GM23338 (cell line): ENCODE measurements at regions not wholly inside any gene's neighbourhood (a gene's known extent, or its start where the extent isn't known, plus 50 kb on each side); places are given as distances from the start of the nearest gene placed in this dataset.

Source experiments
- ATAC-seq: fragments of 200-7000 bp; cut with Tn5 transposase; 3 replicates; pipeline ENCODE4 v1.9.1; 2020
- DNase-seq: peaks from one replicate; pipeline ENCODE4 v3.0.0-alpha.2; 2015; ENCODE audit warnings: low spot score
- H2AFZ ChIP-seq: fragments of 200-600 bp; sonication (generic); 2 replicates; pipeline ENCODE4 v1.8.0; 2016; ENCODE audit warnings: antibody characterized with exemption, mild to moderate bottlenecking, moderate library complexity
- H3F3A ChIP-seq: fragments of 200-600 bp; sonication (generic); replicated peaks from 2 replicates; pipeline ENCODE4 v1.8.0; 2017; ENCODE audit warnings: antibody characterized with exemption, mixed run types, low read depth
- H3K27ac ChIP-seq: fragments of 200-600 bp; sonication (generic); 2 replicates; pipeline ENCODE4 v1.6.1; 2016; ENCODE audit warnings: low read depth
- H3K27me3 ChIP-seq: fragments of 200-600 bp; sonication (generic); 2 replicates; pipeline ENCODE4 v1.8.0; 2016; ENCODE audit warnings: mild to moderate bottlenecking, mixed run types, moderate library complexity; ENCODE audit not compliant: insufficient read depth
- H3K36me3 ChIP-seq: fragments of 200-600 bp; sonication (generic); 2 replicates; pipeline ENCODE4 v1.8.0; 2016; ENCODE audit warnings: mild to moderate bottlenecking; ENCODE audit not compliant: insufficient read depth
- H3K4me1 ChIP-seq: fragments of 200-600 bp; sonication (generic); 2 replicates; pipeline ENCODE4 v1.8.0; 2016; ENCODE audit warnings: mild to moderate bottlenecking, moderate library complexity; ENCODE audit not compliant: insufficient read depth
- H3K4me2 ChIP-seq: fragments of 200-600 bp; sonication (generic); 2 replicates; pipeline ENCODE4 v1.7.1; 2017; ENCODE audit warnings: mixed run types
- H3K4me3 ChIP-seq: fragments of 200-600 bp; sonication (generic); 2 replicates; pipeline ENCODE4 v1.6.1; 2016; ENCODE audit warnings: mixed run types
- H3K79me2 ChIP-seq: fragments of 200-600 bp; sonication (generic); replicated peaks from 2 replicates; pipeline ENCODE4 v1.8.0; 2017; ENCODE audit warnings: mild to moderate bottlenecking; ENCODE audit not compliant: insufficient read depth
- H3K9me2 ChIP-seq: fragments of 200-600 bp; sonication (generic); 2 replicates; pipeline ENCODE4 v1.8.0; 2017; ENCODE audit not compliant: insufficient read depth
- H4K20me1 ChIP-seq: fragments of 200-600 bp; sonication (generic); replicated peaks from 2 replicates; pipeline ENCODE4 v1.8.0; 2017; ENCODE audit warnings: mild to moderate bottlenecking; ENCODE audit not compliant: insufficient read depth
- H3K27ac Mint-ChIP-seq: 2 replicates; pipeline ENCODE4 v1.8.0; 2020; ENCODE audit warnings: inconsistent platforms, mild to moderate bottlenecking, moderate library complexity, mixed read lengths
- H3K27me3 Mint-ChIP-seq: 3 replicates; pipeline ENCODE4 v1.8.0; 2022; ENCODE audit warnings: low read depth, mild to moderate bottlenecking, moderate library complexity, mixed read lengths, inconsistent platforms; ENCODE audit not compliant: insufficient read depth, poor library complexity
- H3K36me3 Mint-ChIP-seq: 3 replicates; pipeline ENCODE4 v1.8.0; 2021; ENCODE audit warnings: low read depth, mild to moderate bottlenecking, inconsistent platforms, moderate library complexity, mixed read lengths
- H3K4me1 Mint-ChIP-seq: 3 replicates; pipeline ENCODE4 v1.8.0; 2020; ENCODE audit warnings: mild to moderate bottlenecking, inconsistent platforms, mixed read lengths
- H3K4me3 Mint-ChIP-seq: 3 replicates; pipeline ENCODE4 v1.8.0; 2021; ENCODE audit warnings: moderate library complexity, mild to moderate bottlenecking, inconsistent platforms, mixed read lengths
- H3K9me3 Mint-ChIP-seq: 3 replicates; pipeline ENCODE4 v1.8.0; 2020; ENCODE audit warnings: moderate library complexity, mild to moderate bottlenecking, inconsistent platforms, mixed read lengths
- CREB1 ChIP-seq: fragments of 250-450 bp; sonication (Bioruptor Pico); IDR thresholded peaks from 2 replicates; pipeline ENCODE4 v1.5.0; 2020; ENCODE audit warnings: low read depth, mild to moderate bottlenecking, moderate library complexity
- CTCF ChIP-seq, 2 experiments: fragments of 200-600 bp in 1 of 2; sonication (generic) in 1 of 2; conservative IDR thresholded peaks; 2 replicates each; pipeline versions ENCODE4 v1.5.1 to v1.6.1; 2016 to 2017; ENCODE audit warnings: antibody characterized with exemption in 2 of 2, low read depth in 2 of 2, mild to moderate bottlenecking in 2 of 2, moderate library complexity in 1 of 2
- EZH2 ChIP-seq: fragments of 200-600 bp; sonication (generic); IDR thresholded peaks from one replicate; pipeline ENCODE4 v1.8.0; 2017; ENCODE audit warnings: antibody characterized with exemption, mild to moderate bottlenecking, low read depth; ENCODE audit not compliant: unreplicated experiment
- EZH2phosphoT487 ChIP-seq: fragments of 200-600 bp; sonication (generic); IDR thresholded peaks from one replicate; pipeline ENCODE4 v1.8.1; 2018; ENCODE audit warnings: antibody characterized with exemption; ENCODE audit not compliant: unreplicated experiment
- JUNB ChIP-seq: IDR thresholded peaks from one replicate; pipeline ENCODE4 v1.6.1; 2016; ENCODE audit warnings: antibody characterized with exemption; ENCODE audit not compliant: unreplicated experiment
- POLR2AphosphoS5 ChIP-seq: IDR thresholded peaks from 2 replicates; pipeline ENCODE4 v1.6.1; 2016; ENCODE audit warnings: antibody characterized with exemption, low read depth
- REST ChIP-seq: IDR thresholded peaks from one replicate; pipeline ENCODE4 v1.6.1; 2018; ENCODE audit warnings: antibody characterized with exemption; ENCODE audit not compliant: unreplicated experiment
- ZNF114 ChIP-seq: fragments of 250-450 bp; sonication (Bioruptor Pico); IDR thresholded peaks from 2 replicates; pipeline ENCODE4 v1.5.0; 2020; ENCODE audit warnings: mild to moderate bottlenecking, moderate library complexity
- ZNF331 ChIP-seq: fragments of 250-450 bp; sonication (Bioruptor Pico); IDR thresholded peaks from 2 replicates; pipeline ENCODE4 v1.5.0; 2020; ENCODE audit warnings: low read depth, mild to moderate bottlenecking, moderate library complexity
- TF ChIP-seq, protein P1 (sequence below): IDR thresholded peaks from 2 replicates; pipeline ENCODE4 v1.6.1; 2016; ENCODE audit warnings: antibody characterized with exemption
- TF ChIP-seq, protein P2 (sequence below): fragments of 250-450 bp; sonication (Bioruptor Pico); IDR thresholded peaks from 2 replicates; pipeline ENCODE4 v1.5.0; 2020; ENCODE audit warnings: mild to moderate bottlenecking, moderate library complexity

- TF ChIP-seq, protein P1, sequence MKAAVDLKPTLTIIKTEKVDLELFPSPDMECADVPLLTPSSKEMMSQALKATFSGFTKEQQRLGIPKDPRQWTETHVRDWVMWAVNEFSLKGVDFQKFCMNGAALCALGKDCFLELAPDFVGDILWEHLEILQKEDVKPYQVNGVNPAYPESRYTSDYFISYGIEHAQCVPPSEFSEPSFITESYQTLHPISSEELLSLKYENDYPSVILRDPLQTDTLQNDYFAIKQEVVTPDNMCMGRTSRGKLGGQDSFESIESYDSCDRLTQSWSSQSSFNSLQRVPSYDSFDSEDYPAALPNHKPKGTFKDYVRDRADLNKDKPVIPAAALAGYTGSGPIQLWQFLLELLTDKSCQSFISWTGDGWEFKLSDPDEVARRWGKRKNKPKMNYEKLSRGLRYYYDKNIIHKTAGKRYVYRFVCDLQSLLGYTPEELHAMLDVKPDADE = no peak
Measured at GRCh38 chr9:18109675-18110074, 364.3 kb upstream of the ADAMTSL1 start (continued).

GRCh38 chr9:18111146-18111545 lies 362.8 kb upstream of the ADAMTSL1 start:
- no peak for TF ChIP-seq ZNF114 (CRISPR knock-in tag)
- no peak for TF ChIP-seq POLR2AphosphoS5
- TF ChIP-seq, protein P2, sequence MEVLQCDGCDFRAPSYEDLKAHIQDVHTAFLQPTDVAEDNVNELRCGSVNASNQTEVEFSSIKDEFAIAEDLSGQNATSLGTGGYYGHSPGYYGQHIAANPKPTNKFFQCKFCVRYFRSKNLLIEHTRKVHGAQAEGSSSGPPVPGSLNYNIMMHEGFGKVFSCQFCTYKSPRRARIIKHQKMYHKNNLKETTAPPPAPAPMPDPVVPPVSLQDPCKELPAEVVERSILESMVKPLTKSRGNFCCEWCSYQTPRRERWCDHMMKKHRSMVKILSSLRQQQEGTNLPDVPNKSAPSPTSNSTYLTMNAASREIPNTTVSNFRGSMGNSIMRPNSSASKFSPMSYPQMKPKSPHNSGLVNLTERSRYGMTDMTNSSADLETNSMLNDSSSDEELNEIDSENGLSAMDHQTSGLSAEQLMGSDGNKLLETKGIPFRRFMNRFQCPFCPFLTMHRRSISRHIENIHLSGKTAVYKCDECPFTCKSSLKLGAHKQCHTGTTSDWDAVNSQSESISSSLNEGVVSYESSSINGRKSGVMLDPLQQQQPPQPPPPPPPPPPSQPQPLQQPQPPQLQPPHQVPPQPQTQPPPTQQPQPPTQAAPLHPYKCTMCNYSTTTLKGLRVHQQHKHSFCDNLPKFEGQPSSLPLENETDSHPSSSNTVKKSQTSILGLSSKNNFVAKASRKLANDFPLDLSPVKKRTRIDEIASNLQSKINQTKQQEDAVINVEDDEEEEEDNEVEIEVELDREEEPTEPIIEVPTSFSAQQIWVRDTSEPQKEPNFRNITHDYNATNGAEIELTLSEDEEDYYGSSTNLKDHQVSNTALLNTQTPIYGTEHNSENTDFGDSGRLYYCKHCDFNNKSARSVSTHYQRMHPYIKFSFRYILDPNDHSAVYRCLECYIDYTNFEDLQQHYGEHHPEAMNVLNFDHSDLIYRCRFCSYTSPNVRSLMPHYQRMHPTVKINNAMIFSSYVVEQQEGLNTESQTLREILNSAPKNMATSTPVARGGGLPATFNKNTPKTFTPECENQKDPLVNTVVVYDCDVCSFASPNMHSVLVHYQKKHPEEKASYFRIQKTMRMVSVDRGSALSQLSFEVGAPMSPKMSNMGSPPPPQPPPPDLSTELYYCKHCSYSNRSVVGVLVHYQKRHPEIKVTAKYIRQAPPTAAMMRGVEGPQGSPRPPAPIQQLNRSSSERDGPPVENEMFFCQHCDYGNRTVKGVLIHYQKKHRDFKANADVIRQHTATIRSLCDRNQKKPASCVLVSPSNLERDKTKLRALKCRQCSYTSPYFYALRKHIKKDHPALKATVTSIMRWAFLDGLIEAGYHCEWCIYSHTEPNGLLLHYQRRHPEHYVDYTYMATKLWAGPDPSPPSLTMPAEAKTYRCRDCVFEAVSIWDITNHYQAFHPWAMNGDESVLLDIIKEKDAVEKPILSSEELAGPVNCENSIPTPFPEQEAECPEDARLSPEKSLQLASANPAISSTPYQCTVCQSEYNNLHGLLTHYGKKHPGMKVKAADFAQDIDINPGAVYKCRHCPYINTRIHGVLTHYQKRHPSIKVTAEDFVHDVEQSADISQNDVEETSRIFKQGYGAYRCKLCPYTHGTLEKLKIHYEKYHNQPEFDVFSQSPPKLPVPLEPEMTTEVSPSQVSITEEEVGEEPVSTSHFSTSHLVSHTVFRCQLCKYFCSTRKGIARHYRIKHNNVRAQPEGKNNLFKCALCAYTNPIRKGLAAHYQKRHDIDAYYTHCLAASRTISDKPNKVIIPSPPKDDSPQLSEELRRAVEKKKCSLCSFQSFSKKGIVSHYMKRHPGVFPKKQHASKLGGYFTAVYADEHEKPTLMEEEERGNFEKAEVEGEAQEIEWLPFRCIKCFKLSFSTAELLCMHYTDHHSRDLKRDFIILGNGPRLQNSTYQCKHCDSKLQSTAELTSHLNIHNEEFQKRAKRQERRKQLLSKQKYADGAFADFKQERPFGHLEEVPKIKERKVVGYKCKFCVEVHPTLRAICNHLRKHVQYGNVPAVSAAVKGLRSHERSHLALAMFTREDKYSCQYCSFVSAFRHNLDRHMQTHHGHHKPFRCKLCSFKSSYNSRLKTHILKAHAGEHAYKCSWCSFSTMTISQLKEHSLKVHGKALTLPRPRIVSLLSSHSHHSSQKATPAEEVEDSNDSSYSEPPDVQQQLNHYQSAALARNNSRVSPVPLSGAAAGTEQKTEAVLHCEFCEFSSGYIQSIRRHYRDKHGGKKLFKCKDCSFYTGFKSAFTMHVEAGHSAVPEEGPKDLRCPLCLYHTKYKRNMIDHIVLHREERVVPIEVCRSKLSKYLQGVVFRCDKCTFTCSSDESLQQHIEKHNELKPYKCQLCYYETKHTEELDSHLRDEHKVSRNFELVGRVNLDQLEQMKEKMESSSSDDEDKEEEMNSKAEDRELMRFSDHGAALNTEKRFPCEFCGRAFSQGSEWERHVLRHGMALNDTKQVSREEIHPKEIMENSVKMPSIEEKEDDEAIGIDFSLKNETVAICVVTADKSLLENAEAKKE (CRISPR knock-in tag) = no peak
- no peak for TF ChIP-seq CTCF (conservative IDR thresholded peaks at IDR 0.05; ENCODE audit: low read depth in 2 of 2)
- no peak for TF ChIP-seq REST
- TF ChIP-seq CREB1 (CRISPR knock-in tag) = no peak
- TF ChIP-seq ZNF331 (CRISPR knock-in tag) = no peak
- TF ChIP-seq JUNB = no peak
- no peak for TF ChIP-seq EZH2phosphoT487
- no peak for TF ChIP-seq EZH2
- TF ChIP-seq, protein P1 = no peak
- DNase-seq = no peak
- no peak for ATAC-seq
- Histone ChIP-seq H4K20me1 (no peaks in the 10 kb centered on the region), H3K79me2 (no peaks in the 10 kb centered on the region), H3K9me2 (peaks cover 13% of the 10 kb centered on the region; the same call in 1 of the 2 replicates), H3K27me3 (no peaks in the 10 kb centered on the region), H3K4me2 (no peak overlapping the region), H2AFZ (no peak overlapping the region), H3K36me3 (no peaks in the 10 kb centered on the region), H3K4me1 (peaks cover under 1% of the 10 kb centered on the region; the same call in 1 of the 2 replicates), H3K27ac (no peak overlapping the region), H3F3A (no peaks in the 10 kb centered on the region), H3K4me3 (no peak overlapping the region)
- Mint-ChIP-seq H3K27ac (no peak overlapping the region), H3K36me3 (no peaks in the 10 kb centered on the region), H3K4me1 (peaks cover 12% of the 10 kb centered on the region), H3K9me3 (no peaks in the 10 kb centered on the region), H3K4me3 (no peak overlapping the region), H3K27me3 (no peaks in the 10 kb centered on the region)
